Keratinocyte (primary cell): ENCODE measurements at regions not wholly inside any gene's neighbourhood (a gene's known extent, or its start where the extent isn't known, plus 50 kb on each side); places are given as distances from the start of the nearest gene placed in this dataset.

Experiments used
- DNase-seq: peaks from one replicate; pipeline ENCODE4 v3.0.0-alpha.2; 2011; ENCODE audit warnings: low read depth, missing footprints, low spot score
- FAIRE-seq: peaks from 2 replicates; lab custom pipeline; 2011; peaks lifted over from hg19 to GRCh38; lab: Jason Lieb, UNC
- H2AFZ ChIP-seq: 2 replicates; pipeline ENCODE4 v1.6.0; 2012; ENCODE audit warnings: low read length, control low read depth, inconsistent platforms; ENCODE audit not compliant: control insufficient read depth
- H3K27ac ChIP-seq: 2 replicates; pipeline ENCODE4 v1.5.1; 2011; ENCODE audit warnings: low read length; ENCODE audit not compliant: control insufficient read depth, insufficient read depth
- H3K27me3 ChIP-seq: 3 replicates; pipeline ENCODE4 v1.6.0; 2011; ENCODE audit warnings: low read length; ENCODE audit not compliant: control insufficient read depth, insufficient read depth; ENCODE audit errors: extremely low read depth
- H3K36me3 ChIP-seq, 2 experiments: 2 replicates in 1 of 2; 3 replicates in 1 of 2; pipeline ENCODE4 v1.5.1; 2011; ENCODE audit warnings: low read length in 2 of 2, mild to moderate bottlenecking in 1 of 2; ENCODE audit not compliant: control insufficient read depth in 2 of 2, insufficient read depth in 2 of 2; ENCODE audit errors: extremely low read depth in 1 of 2
- H3K4me1 ChIP-seq: 3 replicates; pipeline ENCODE4 v1.5.1; 2011; ENCODE audit warnings: low read length; ENCODE audit not compliant: control insufficient read depth, insufficient read depth; ENCODE audit errors: extremely low read depth
- H3K4me2 ChIP-seq: 3 replicates; pipeline ENCODE4 v1.6.0; 2011; ENCODE audit warnings: low read depth, low read length; ENCODE audit not compliant: control insufficient read depth, insufficient read depth; ENCODE audit errors: extremely low read depth
- H3K4me3 ChIP-seq, 3 experiments: fragments of 200-600 bp in 1 of 3; sonication (generic) in 1 of 3; 2 replicates in 2 of 3; 3 replicates in 1 of 3; pipeline ENCODE4 v1.5.1; 2011 to 2016; ENCODE audit warnings: low read length in 3 of 3, mild to moderate bottlenecking in 3 of 3, control low read depth in 2 of 3, inconsistent platforms in 1 of 3, low read depth in 1 of 3, mixed read lengths in 1 of 3, mixed run types in 1 of 3, moderate library complexity in 1 of 3; ENCODE audit not compliant: control insufficient read depth in 2 of 3, insufficient read depth in 2 of 3; ENCODE audit errors: extremely low read depth in 1 of 3
- H3K79me2 ChIP-seq: 2 replicates; pipeline ENCODE4 v1.6.0; 2012; ENCODE audit warnings: low read length; ENCODE audit not compliant: control insufficient read depth, insufficient read depth
- H3K9ac ChIP-seq: 3 replicates; pipeline ENCODE4 v1.6.0; 2011; ENCODE audit warnings: low read length; ENCODE audit not compliant: control insufficient read depth, insufficient read depth; ENCODE audit errors: extremely low read depth
- H3K9me1 ChIP-seq: 3 replicates; pipeline ENCODE4 v1.6.0; 2011; ENCODE audit warnings: low read length; ENCODE audit not compliant: control insufficient read depth, insufficient read depth; ENCODE audit errors: extremely low read depth
- H3K9me3 ChIP-seq: 2 replicates; pipeline ENCODE4 v1.5.1; 2012; ENCODE audit warnings: low read depth, low read length; ENCODE audit not compliant: control insufficient read depth
- H4K20me1 ChIP-seq: 3 replicates; pipeline ENCODE4 v1.6.0; 2011; ENCODE audit warnings: low read length; ENCODE audit not compliant: control insufficient read depth, insufficient read depth; ENCODE audit errors: extremely low read depth
- EZH2 ChIP-seq: IDR thresholded peaks from one replicate; pipeline ENCODE4 v1.6.1; 2012; ENCODE audit warnings: inconsistent platforms, mild to moderate bottlenecking, low read length, moderate library complexity
- dilution Hi-C: fragments of 300-500 bp; cut with MboI; formaldehyde crosslinking; loops from one replicate; pipeline ENCODE4 v1.7.0; 2020; ENCODE audit warnings: low sequenced_read_pairs; ENCODE audit not compliant: extremely low pct_ligation_motif_present
- TF ChIP-seq, protein P1 (sequence below), 3 experiments: IDR thresholded peaks in 1 of 3; conservative IDR thresholded peaks in 1 of 3; optimal IDR thresholded peaks in 1 of 3; 2 replicates in 2 of 3; 3 replicates in 1 of 3; pipeline versions ENCODE3 to v1.5.1; 2011; ENCODE audit warnings: low read length in 3 of 3, mild to moderate bottlenecking in 3 of 3, moderate library complexity in 2 of 3, control low read depth in 1 of 3, inconsistent platforms in 1 of 3; ENCODE audit not compliant: insufficient read depth in 2 of 3; ENCODE audit errors: extremely low read depth in 1 of 3

DNA sequence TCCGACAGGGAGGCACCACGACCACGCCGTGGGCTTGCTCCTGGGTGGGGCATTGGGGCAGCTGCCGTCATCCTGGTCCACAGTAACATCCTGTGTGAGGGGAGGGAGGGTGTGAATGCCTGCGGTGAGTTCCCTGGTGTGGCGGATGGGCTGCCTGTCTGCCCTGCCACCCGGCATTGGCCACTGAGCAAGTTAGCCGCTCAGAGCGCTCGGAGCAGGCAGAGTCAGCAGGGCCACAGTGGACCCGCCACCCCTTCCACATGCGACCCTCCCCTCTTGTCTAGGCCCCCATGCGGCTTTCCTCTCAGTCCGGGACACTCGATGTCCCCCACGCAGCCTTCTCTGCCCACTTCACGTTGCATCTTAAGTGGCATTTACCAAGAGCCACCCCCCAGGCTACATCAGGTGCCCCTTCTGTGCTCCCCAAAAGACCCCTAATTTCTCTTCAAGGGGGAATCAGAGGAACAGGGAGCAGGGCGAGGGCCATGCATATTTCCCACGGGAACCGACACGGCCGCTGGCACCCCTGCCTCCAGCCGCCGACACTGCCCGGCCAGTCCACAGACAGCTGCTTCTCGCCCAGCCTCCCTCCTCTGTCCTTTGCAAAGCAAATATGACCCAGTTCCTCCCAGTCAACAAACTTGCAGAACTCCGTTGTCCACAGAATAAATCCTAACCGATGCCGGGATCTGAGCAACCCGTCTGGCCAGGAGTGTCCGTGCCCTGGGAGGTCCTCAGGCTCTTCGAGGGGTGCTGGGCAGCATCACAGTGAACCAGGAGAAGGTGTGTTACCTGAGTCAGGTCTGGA lies 1482.1 kb downstream of the TBC1D22A start:
- Histone ChIP-seq H2AFZ (no peak overlapping the region), H3K9me1 (no peaks in the 10 kb centered on the region), H3K4me1 (no peaks in the 10 kb centered on the region), H3K27me3 (no peaks in the 10 kb centered on the region), H3K36me3 (no peaks in the 10 kb centered on the region), H3K27ac (no peak overlapping the region), H4K20me1 (no peaks in the 10 kb centered on the region), H3K9ac (no peak overlapping the region), H3K9me3 (peaks cover 12% of the 10 kb centered on the region), H3K4me3 (no peak overlapping the region), H3K79me2 (no peaks in the 10 kb centered on the region), H3K4me2 (no peak overlapping the region)
- FAIRE-seq (no peak), DNase-seq (no peak)
- TF ChIP-seq EZH2 = no peak
- TF ChIP-seq, protein P1, sequence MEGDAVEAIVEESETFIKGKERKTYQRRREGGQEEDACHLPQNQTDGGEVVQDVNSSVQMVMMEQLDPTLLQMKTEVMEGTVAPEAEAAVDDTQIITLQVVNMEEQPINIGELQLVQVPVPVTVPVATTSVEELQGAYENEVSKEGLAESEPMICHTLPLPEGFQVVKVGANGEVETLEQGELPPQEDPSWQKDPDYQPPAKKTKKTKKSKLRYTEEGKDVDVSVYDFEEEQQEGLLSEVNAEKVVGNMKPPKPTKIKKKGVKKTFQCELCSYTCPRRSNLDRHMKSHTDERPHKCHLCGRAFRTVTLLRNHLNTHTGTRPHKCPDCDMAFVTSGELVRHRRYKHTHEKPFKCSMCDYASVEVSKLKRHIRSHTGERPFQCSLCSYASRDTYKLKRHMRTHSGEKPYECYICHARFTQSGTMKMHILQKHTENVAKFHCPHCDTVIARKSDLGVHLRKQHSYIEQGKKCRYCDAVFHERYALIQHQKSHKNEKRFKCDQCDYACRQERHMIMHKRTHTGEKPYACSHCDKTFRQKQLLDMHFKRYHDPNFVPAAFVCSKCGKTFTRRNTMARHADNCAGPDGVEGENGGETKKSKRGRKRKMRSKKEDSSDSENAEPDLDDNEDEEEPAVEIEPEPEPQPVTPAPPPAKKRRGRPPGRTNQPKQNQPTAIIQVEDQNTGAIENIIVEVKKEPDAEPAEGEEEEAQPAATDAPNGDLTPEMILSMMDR (optimal IDR thresholded peaks at IDR 0.05 in 1 of 3, IDR thresholded peaks at IDR 0.05 in 1 of 3, conservative IDR thresholded peaks at IDR 0.05 in 1 of 3; ENCODE audit: extremely low read depth in 1 of 3, insufficient read depth in 2 of 3, low read length in 3 of 3) = no peak
- dilution Hi-C loops = no loop called here

DNA sequence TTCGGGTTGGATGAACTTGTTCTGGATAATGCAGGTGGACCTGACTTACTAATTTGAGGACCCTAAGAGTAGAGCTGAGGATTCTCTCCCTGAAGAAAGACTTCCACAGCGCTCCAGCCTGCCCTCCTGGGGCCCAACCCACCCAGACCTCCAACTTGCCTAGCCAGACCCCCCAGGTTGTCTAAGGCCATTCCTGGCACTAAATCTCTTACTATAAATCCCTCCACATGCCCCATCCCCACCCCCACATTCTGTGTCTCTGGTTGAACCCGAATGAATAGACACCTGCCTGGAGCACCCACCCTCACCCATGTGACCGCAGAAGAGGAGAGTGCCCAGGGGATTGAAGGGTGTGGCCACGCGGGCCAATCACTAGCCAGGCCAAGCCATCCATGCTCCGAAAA lies 1480.0 kb downstream of the TBC1D22A start:
- Histone ChIP-seq H3K9ac (no peak overlapping the region), H3K4me3 (no peak overlapping the region), H2AFZ (no peak overlapping the region), H3K27me3 (no peaks in the 10 kb centered on the region), H3K4me2 (no peak overlapping the region), H3K27ac (no peak overlapping the region), H4K20me1 (no peaks in the 10 kb centered on the region), H3K4me1 (no peaks in the 10 kb centered on the region), H3K79me2 (no peaks in the 10 kb centered on the region), H3K9me1 (no peaks in the 10 kb centered on the region), H3K9me3 (peaks cover 19% of the 10 kb centered on the region), H3K36me3 (no peaks in the 10 kb centered on the region)
- dilution Hi-C loops = no loop called here
- DNase-seq (no peak), FAIRE-seq (no peak)
- TF ChIP-seq, protein P1 (optimal IDR thresholded peaks at IDR 0.05 in 1 of 3, IDR thresholded peaks at IDR 0.05 in 1 of 3, conservative IDR thresholded peaks at IDR 0.05 in 1 of 3; ENCODE audit: extremely low read depth in 1 of 3, insufficient read depth in 2 of 3, low read length in 3 of 3) = no peak
- TF ChIP-seq EZH2 = no peak
